ENCODE measurements at regions not wholly inside any gene's neighbourhood (a gene's known extent, or its start where the extent isn't known, plus 50 kb on each side); places are given as distances from the start of the nearest gene placed in this dataset.
"Not testable (repeated sequence)": the region's sequence is repeated elsewhere in the genome, so short reads cannot be mapped to it uniquely, and the experiment has no call there.

DNA sequence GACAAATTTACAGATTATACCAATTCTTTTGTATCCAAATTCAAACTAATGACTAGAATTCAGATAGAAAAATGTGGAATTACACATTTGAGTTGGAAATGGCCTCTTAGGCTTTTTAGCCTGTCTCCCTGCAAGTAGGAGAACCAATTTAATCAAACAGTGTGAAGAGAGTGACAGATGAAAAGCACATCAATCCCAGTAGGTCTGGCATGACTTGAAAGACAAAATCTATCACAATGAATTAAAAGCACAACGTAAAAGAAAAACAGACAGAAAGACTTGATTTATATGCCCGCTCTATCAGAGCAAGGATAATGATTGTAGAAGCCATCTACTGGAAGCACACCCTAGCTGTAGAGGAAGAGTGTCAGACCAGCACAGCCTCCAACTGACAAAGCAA lies 1084.4 kb upstream of the SPRY2 start:
- DNase-seq, result no peak

DNA sequence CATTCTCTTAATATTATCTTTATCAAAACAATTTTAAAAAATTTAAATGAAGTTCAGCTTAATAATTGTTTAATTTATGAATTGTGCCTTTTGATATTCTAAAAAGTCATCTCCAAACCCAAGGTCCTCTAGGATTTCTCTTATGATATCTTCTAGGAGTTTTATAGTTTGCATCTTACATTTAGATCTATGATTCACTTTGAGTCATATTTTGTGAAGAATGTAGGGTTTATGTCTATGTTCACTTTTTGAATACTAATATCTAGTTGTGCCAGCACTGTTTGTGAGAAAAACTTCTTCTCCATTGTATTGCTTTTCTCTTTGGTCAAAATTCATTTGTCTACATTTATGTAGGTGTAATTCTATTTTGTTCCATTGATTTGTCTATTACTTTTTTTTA lies 1068.4 kb upstream of the SPRY2 start:
- DNase-seq, result no peak

DNA sequence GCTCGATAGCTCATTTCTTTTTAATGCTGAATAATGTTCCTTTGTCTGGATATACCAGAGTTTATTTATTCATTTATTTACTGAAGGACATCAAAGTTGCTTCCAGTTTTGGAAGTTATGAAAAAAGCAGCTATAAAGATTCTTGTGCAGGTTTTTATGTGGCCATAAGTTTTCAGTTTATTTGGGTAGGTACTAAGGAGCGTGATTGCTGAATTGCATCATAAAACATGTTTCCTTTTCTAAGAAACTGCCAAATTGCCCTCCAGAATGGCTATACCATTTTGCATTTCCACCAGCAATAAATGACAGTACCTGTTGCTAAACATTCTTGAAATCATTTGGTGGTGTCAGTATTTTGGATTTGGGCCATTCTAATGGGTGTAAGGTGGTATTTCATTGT lies 1067.7 kb upstream of the SPRY2 start:
- DNase-seq, result no peak

DNA sequence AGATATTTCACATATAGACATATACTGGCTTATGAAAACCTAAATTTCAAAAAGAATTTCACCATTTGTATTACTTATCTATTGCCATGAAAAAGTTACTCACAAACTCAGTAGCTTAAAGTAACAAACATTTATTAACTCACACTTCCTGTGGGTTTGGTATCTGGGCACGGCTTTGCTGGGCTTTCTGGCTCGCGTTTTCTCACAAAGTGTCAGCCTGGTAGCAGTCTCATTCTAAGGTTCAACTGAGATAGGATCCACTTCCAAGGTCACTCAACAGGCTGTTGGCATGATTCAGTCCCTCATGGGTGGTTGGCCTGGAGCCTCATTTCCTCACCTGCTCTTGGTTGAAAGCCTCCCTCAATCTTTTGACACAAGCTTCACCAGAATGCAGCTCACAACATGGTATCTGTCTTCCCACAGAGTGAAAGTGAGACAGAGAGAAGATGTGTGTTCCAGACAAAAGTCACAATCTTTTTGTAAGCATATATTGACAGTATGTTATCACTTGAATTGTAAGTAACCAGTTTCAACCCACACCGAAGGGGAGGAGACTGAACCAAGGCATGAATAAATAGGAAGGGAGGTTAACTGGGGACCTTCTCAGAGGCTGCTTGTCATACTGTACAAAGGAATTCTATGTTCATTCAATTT lies 1065.8 kb upstream of the SPRY2 start:
- DNase-seq, result no peak

DNA sequence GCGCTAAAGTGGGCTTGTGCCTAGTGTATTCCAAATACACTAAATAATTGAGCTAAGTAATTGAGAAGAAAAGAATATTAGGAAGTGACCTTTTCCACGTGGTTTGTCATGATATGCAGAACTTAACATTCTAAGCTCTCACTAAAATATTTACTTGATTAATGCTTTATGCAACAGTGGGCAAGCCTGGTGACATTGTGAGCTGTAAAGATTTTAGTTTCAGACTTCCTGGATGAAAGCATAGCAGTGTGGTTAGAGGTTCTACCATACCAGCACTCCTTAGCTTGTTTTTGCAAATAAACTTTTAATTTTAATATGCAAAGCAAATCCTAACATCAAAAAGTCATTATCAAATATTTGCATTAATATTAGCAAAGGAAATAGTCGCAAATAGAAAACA lies 1065.1 kb upstream of the SPRY2 start:
- DNase-seq, result no peak

DNA sequence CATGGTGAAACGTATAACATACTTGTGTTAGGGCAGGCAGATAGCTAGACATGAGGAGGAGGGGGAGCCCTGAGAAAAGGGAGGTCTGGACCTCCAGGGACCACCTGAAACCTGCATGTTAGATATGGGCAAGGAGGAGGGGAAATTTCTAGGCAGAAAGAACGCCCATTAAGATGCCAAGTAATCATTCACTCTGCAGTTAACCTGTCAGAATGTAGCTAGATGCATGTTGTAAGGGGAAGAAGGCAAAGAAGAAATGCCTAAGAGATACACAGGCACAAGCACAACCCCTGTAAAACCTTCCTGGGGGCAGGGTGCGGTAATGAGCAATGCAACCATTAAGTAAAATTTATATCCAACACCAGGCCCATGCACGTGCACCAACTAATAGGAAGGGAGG lies 1055.3 kb upstream of the SPRY2 start:
- DNase-seq, result no peak

DNA sequence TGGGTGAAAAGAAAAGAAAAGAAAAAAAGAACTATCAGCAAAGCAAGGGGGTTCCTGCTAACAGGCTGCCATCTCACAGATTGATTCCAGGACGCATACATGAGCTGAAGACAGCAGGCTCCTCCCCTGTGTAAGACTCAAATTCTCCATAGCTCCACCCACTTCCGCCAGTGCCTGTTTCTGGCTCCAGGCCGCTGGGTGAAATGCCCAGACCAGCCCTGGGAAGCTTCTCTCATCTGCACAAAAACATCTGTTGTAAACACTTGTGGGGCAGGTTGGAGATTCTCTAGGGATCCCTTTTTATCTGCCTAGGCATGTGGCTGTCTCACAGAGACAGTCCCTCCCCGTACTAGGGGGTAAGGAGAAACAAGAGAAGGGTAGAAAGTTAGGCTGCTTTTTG lies 1054.4 kb upstream of the SPRY2 start:
- no peak for DNase-seq

DNA sequence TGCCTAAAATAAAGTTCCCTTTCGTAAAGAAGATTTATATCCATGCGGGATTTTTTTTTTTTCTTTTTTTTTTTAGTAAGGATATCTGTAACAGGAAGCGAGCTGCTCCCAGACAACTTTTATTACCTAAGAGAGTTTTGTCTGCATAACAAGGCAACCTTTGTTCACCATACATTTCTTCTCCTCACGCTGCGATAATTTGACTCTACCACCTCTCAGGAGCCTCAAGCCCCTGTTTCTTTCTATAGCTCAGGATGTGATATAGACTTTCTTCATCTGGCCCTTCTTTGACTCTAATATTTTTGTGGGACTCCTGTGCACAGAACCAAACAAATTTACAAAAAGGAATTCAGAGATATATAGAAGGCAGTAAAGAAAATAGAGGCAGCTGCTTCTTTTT lies 1053.7 kb upstream of the SPRY2 start:
- DNase-seq, result no peak

DNA sequence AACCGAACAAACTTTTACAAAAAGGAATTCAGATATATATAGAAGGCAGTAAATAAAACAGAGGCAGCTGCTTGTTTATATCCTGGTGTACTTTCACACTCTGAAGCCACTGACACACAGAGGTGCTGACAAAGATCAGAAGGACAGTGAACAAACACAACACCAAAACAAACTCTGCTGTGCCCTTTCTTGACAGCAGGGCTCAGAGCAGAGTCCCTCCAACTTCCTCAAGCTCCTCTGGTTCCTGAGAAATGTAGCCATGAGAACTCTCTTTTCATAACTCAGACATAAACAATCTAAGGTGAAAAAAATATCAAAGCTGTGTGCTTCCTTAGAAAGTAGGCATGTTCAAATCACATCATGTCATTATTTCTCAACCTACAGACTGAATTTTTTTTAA lies 1052.8 kb upstream of the SPRY2 start:
- DNase-seq, result no peak

DNA sequence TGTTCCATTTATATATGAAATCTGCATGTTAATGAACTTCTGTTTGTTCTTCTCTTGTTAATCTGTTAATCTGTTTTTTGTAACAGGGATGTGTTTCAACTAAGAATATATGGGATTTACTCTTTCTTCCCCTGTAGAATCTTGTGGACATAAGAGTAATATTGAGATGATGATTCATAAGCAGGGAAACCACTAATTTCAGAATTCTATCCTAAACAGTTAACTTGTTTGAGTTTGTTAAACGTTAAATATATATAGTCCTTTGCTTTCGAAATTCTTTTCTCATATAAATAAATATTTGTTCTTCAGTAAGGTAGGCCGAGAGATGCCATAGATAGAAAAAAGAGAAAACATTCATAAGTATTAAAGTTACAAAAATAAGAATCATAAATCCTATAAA lies 1052.2 kb upstream of the SPRY2 start:
- DNase-seq, result no peak

DNA sequence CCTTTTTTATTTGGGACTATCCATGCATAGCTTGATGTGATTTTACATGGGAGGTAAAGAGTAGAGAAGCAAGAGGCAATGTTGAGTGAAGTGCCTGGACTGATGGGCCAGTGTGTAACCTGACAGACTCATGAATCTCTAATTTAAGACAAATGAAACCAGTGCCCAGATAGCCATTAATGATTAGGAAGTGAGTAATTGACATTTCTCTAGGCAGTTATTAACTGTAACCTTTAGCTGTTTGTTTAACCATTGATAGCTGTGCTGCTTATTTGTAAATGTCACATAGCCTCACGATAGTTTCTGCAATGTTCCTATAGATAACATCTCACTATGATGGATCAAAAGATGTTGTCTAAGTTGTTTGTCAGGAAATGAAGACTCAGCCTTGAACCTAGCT lies 1047.5 kb upstream of the SPRY2 start:
- DNase-seq, result no peak

DNA sequence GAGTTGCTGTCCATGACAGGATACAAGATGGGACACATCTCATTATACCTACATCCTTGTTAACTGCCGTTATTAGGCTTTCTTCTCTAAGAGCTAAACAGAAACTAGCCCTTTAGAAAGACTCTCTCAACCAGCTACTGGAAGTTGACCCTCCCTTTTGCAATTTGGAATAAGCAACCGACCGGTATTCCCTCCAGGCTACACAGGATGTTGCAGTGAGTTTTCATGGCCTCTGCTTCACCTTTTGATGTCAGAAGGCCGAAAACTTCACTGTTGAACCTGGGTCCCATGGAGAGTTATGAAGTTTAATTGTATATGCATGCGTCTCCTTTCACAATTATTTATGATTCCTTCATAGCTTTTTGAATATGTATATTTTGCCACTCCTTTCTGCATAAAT lies 1042.5 kb upstream of the SPRY2 start:
- DNase-seq, result no peak

DNA sequence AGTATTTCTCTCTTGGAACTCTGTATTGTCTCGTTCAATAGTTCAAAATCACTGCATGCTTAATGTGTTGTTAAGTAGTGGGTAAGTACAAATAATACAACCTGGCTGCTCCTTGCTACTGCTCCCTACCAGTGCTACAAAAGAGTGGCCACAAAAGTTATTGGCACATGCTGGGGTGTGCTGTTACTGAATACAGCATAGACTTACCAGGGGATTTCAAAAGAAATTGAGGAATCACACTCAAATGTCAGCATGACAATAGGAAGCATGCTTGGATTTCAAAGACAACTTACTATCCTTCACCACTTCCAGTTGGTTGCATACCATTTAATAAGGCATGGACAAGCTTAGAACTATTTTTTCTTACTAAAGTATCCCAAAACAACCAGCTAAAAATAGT lies 1041.3 kb upstream of the SPRY2 start:
- no peak for DNase-seq

DNA sequence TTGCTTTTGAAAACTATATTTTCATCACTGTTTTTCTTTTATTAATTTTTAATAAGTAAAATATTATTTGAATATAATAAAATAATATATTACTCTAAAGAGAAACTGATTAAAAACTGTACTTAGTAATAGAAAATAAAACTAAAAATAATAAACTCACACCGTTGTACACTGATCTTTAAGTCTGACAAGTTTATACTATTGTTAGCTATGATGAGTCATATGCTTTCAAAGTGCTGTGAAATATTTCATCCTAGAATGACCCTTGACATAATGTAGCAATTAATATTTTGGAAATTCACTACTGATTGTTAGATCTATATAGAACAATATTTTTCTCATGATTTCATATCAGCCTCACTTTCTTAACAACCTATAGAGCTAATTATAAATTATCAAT lies 1040.6 kb upstream of the SPRY2 start:
- DNase-seq, result no peak

DNA sequence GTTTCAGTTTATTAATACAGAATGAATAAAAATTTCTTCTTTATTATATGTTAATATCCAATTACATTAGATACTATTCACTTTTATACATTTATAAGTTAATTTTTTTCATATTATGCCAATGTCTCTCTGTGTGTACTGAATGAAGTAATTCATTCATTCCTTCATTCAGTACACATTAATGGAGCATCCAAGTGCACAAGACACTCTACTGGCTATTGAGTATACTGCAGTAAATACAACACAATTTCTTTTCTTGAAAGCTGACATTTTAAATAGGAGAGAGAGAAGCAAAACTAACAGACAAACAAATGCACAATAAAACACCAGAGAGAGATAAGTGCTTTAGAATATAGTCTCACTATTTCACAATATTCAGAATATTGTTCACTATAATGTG lies 1038.3 kb upstream of the SPRY2 start:
- DNase-seq, result no peak

DNA sequence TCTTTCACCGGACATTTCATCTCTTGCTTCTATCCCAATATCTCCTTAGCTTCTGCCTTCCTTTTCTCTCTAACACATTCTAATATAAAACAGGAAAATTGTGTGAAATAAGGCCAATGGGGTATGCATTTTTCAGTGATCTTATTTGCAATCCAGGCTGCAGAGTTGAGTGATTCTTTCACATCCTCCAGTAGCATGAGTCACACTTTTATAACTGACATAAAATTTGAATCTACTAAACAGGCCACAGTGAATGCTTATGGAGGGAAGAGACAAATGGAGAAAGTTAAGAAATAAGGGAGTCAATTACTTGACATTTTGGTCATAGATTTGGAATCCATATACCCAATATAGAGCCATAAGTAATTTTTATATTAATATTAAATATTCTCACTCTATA lies 1037.0 kb upstream of the SPRY2 start:
- DNase-seq, result no peak

DNA sequence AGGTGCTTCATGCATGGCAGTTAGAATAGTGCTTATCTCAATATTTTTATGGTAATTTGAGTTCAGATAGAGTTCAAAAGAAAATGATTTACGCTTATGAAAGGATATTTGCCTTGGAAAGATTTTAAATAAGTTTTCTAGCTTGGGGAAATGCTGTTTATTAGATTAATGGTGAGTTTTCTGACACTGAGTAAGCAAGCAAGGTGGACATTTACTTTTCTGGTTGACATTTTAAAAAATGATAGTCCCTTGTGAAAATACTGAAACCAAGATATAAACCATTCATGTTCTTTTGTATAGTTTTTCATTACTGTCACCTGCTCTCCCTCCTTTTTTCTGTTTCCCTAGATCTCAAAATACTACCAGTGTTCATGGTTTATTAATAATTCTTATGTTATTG lies 1034.8 kb upstream of the SPRY2 start:
- DNase-seq, result no peak

DNA sequence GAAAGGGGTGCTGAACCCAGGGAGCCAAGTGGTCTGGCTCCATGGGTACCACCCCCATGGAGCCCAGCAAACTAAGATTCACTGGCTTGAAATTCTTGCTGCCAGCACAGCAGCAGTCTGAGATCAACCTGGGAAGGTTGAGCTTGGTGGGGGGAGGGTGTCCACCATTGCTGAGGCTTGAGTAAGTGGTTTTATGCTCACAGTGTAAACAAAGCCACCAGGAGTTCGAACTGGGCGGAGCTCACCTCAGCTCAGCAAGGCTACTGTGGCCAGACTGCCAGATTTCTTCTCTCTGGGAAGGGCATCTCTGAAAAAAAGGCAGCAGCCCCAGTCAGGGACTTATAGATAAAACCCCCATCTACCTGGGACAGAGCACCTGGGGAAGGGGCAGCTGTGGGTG lies 1021.8 kb upstream of the SPRY2 start:
- DNase-seq, result not testable (repeated sequence)

DNA sequence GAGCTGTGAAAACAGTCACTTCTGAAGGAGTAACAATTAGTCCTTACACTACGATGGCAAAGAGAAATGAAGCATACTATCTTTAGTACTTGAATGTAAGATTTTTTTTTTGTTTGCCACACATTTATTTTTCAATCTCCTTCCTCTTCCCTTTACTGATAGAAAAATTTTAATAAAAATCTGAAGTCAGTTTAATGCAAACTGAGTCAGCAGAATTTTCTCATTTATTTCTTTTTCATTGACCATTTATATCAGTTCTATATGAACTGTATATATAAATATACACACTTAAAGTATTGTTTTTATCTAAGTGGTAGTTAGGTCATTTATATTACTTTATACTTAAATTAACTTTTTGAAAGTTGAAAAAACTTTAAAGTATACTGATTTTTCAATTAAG lies 1009.1 kb upstream of the SPRY2 start:
- DNase-seq, result no peak

DNA sequence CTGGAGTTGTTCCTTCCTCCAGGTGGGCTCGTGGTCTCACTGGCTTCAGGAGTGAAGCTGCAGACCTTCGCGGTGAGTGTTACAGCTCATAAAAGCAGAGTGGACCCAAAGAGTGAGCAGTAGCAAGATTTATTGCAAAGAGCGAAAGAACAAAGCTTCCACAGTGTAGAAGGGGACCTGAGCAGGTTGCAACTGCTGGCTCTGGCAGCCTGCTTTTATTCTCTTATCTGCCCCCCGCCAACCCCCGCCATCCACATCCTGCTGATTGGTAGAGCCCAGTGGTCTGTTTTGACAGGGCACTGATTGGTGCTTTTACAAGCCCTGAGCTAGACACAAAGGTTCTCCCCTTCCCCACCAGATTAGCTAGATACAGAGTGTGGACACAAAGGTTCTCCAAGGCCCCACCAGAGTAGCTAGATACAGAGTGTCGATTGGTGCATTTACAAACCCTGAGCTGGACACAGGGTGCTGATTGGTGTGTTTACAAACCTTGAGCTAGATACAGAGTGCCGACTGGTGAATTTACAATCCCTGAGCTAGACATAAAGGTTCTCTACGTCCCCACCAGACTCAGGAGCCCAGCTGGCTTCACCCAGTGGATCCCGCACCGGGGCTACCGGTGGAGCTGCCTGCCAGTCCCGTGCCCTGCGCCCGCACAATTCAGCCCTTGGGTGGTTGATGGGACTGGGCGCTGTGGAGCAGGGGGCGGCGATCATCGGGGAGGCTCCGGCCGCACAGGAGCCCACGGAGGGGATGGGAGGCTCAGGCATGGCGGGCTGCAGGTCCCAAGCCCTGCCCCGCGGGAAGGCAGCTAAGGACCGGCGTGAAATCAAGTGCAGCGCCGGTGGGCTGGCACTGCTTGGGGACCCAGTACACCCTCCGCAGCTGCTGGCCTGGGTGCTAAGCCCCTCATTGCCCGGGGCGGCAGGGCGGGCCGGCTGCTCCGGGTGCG lies 999.5 kb upstream of the SPRY2 start:
- DNase-seq, result not testable (repeated sequence)

DNA sequence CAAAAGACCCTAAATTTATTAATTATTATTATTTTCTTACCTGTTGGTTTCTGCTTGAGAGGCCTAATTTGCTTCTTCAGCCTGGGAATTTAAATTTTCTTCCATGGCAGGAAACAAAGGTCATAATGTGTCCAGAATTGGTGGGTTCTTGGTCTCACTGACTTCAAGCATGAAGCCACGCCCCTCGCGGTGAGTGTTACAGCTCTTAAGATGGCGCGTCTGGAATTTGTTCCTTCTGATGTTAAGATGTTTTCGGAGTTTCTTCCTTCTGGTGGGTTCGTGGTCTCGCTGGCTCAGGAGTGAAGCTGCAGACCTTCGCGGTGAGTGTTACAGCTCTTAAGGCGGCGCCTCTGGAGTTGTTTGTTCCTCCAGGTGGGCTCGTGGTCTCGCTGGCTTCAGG lies 998.7 kb upstream of the SPRY2 start:
- not testable (repeated sequence) for DNase-seq

DNA sequence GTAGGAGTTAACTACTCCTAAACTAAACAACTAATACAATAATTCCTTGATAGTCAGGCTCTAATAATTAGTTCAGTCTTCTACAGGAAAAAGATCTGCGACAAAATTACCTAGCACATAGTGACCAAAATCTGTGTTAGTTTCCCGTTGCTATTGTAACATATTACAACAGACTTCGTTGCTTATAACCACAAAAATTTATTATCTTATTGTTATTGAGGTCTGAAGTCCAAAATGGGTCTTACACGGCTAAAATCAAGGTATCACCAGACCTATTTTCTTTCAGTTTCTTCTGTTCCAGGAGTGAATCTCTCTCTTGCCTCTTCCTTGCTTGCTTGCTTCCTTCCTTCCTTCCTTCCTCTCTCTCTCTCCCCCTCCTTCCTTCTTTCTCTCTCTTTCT lies 993.6 kb upstream of the SPRY2 start:
- DNase-seq, result no peak

DNA sequence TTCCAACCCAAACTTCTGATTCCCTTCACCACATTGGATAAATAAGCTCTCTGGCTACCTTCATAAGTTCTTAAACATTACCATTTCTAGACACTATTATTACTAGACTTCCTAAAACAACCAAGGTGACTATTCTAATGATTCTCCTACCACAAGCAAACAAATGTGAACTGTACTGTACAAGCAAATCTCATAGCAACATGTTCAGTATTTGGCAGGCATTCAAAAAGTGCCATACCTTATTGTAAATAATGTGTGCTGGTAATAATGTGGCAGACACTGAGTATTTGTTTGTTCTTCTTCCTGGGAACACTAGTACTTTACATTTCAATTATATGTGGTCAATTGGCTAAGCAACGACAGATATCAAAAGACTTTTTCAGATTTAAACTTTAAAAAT lies 986.0 kb upstream of the SPRY2 start:
- no peak for DNase-seq

DNA sequence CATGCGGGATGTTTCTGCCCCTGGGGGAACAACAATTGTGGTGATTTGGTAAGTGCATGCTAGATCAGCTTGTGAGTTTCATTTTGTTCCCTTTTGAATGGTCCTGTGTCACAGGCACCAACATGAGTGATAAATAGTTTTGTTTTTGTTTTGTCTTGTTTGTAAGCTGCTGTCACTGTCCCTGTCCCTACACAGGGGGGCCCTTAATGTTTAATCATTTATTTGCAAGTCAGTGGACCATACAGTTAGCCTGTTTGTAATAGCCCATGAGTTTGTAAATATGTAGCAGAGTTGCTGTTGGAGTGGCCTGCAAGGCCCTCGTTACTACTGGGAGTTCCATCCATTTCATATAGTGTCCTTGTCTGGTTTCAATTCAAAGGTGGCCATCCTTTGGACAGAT lies 979.6 kb upstream of the SPRY2 start:
- no peak for DNase-seq

DNA sequence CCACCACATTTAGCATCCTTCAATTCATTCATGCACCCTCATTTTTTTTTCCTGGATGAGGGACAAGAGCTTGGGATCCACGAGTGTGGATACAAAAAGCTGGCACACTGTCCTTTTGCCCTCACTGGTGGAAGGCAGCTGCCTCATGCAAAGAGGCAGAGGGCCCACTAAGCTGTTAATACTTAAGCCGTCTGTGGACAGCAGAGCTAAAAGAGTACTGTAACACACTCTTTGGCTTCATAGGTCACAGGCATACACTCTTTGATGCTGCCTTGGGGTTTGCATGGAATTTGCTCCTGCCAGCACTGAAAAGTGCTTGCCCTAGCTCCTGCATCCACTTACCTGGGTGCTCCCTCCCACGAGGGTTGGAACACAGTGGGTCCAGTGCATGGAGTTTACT lies 978.4 kb upstream of the SPRY2 start:
- no peak for DNase-seq

Data from T-helper 1 cell (primary cell).